ENCODE measurements at regions not wholly inside any gene's neighbourhood (a gene's known extent, or its start where the extent isn't known, plus 50 kb on each side); places are given as distances from the start of the nearest gene placed in this dataset.

- Histone ChIP-seq H3K4me1 (ENCODE audit: low read length) (no peaks in the 10 kb centered on the region), H3K4me3 (ENCODE audit: low read length) (no peak overlapping the region), H3K27ac (ENCODE audit: low read length) (no peak overlapping the region), H2AFZ (ENCODE audit: low read length) (no peak overlapping the region), H3K9me2 (replicated peaks; ENCODE audit: insufficient read depth, low read length) (no peaks in the 10 kb centered on the region), H3K9me3 (replicated peaks; ENCODE audit: insufficient read depth, low read length) (no peaks in the 10 kb centered on the region), H4K20me1 (ENCODE audit: insufficient read depth, low read length) (no peaks in the 10 kb centered on the region), H3K9ac (ENCODE audit: low read length) (no peak overlapping the region), H3F3A (ENCODE audit: insufficient read depth, low read length) (no peaks in the 10 kb centered on the region), H3K36me3 (replicated peaks; ENCODE audit: insufficient read depth, low read length) (no peaks in the 10 kb centered on the region), H3K4me2 (ENCODE audit: low read depth, low read length) (no peak overlapping the region), H3K27me3 (replicated peaks; ENCODE audit: insufficient read depth, low read length) (no peaks in the 10 kb centered on the region), H3K79me2 (ENCODE audit: low read length) (no peaks in the 10 kb centered on the region)
- TF ChIP-seq CTCF (IDR thresholded peaks at IDR 0.05; ENCODE audit: low read length) (no peak), EZH2phosphoT487 (IDR thresholded peaks at IDR 0.05; ENCODE audit: low read length) (no peak), EZH2 (optimal IDR thresholded peaks at IDR 0.05; ENCODE audit: low read depth, low read length) (no peak)
- DNase-seq = no peak
Observed at GRCh38 chr3:178454726-178455125, 81.5 kb upstream of the KCNMB2 start.

- no peak for DNase-seq
- Histone ChIP-seq H3K9me3 (replicated peaks; ENCODE audit: insufficient read depth, low read length) (no peaks in the 10 kb centered on the region), H3K4me2 (ENCODE audit: low read depth, low read length) (no peak overlapping the region), H3K27me3 (replicated peaks; ENCODE audit: insufficient read depth, low read length) (no peaks in the 10 kb centered on the region), H2AFZ (ENCODE audit: low read length) (no peak overlapping the region), H3F3A (ENCODE audit: insufficient read depth, low read length) (no peaks in the 10 kb centered on the region), H3K4me3 (ENCODE audit: low read length) (no peak overlapping the region), H3K9ac (ENCODE audit: low read length) (no peak overlapping the region), H3K79me2 (ENCODE audit: low read length) (no peaks in the 10 kb centered on the region), H4K20me1 (ENCODE audit: insufficient read depth, low read length) (no peaks in the 10 kb centered on the region), H3K27ac (ENCODE audit: low read length) (no peak overlapping the region), H3K36me3 (replicated peaks; ENCODE audit: insufficient read depth, low read length) (no peaks in the 10 kb centered on the region), H3K4me1 (ENCODE audit: low read length) (no peaks in the 10 kb centered on the region), H3K9me2 (replicated peaks; ENCODE audit: insufficient read depth, low read length) (no peaks in the 10 kb centered on the region)
- no peak for TF ChIP-seq CTCF (IDR thresholded peaks at IDR 0.05; ENCODE audit: low read length)
- TF ChIP-seq EZH2phosphoT487 (IDR thresholded peaks at IDR 0.05; ENCODE audit: low read length) = no peak
- no peak for TF ChIP-seq EZH2 (optimal IDR thresholded peaks at IDR 0.05; ENCODE audit: low read depth, low read length)
Observed at GRCh38 chr3:178455226-178455625, 81.0 kb upstream of the KCNMB2 start.

GRCh38 chr3:178455946-178456345 is 80.3 kb upstream of the KCNMB2 start:
- no peak for DNase-seq
- H3K4me1 ChIP-seq (ENCODE audit: low read length) = no peaks in the 10 kb centered on the region
- no peak overlapping the region for H3K4me2 ChIP-seq (ENCODE audit: low read depth, low read length)
- H3K4me3 ChIP-seq (ENCODE audit: low read length) = no peak overlapping the region
- no peaks in the 10 kb centered on the region for H3K9me2 ChIP-seq (replicated peaks; ENCODE audit: insufficient read depth, low read length)
- no peaks in the 10 kb centered on the region for H3K9me3 ChIP-seq (replicated peaks; ENCODE audit: insufficient read depth, low read length)
- H3K79me2 ChIP-seq (ENCODE audit: low read length) = no peaks in the 10 kb centered on the region
- TF ChIP-seq CTCF (IDR thresholded peaks at IDR 0.05; ENCODE audit: low read length) (no peak), EZH2phosphoT487 (IDR thresholded peaks at IDR 0.05; ENCODE audit: low read length) (no peak), EZH2 (optimal IDR thresholded peaks at IDR 0.05; ENCODE audit: low read depth, low read length) (no peak)
- H3K36me3 ChIP-seq (replicated peaks; ENCODE audit: insufficient read depth, low read length) = no peaks in the 10 kb centered on the region
- no peak overlapping the region for H3K27ac ChIP-seq (ENCODE audit: low read length)
- no peaks in the 10 kb centered on the region for H3K27me3 ChIP-seq (replicated peaks; ENCODE audit: insufficient read depth, low read length)
- no peaks in the 10 kb centered on the region for H4K20me1 ChIP-seq (ENCODE audit: insufficient read depth, low read length)
- H2AFZ ChIP-seq (ENCODE audit: low read length) = no peak overlapping the region
- no peaks in the 10 kb centered on the region for H3F3A ChIP-seq (ENCODE audit: insufficient read depth, low read length)
- no peak overlapping the region for H3K9ac ChIP-seq (ENCODE audit: low read length)

All from MM.1S (cell line).